Fibroblast of lung (primary cell): ENCODE measurements at regions not wholly inside any gene's neighbourhood (a gene's known extent, or its start where the extent isn't known, plus 50 kb on each side); places are given as distances from the start of the nearest gene placed in this dataset.

Experiments
- DNase-seq, 2 donors: peaks; one replicate each; pipeline versions ENCODE4 v3.0.0 to v3.0.0-alpha.2; 2010; ENCODE audit warnings: low read depth in 2 of 2
- H2AFZ ChIP-seq: 2 replicates; pipeline ENCODE4 v1.5.1; 2012; ENCODE audit warnings: low read length, control low read depth, inconsistent platforms
- H3K27ac ChIP-seq: 2 replicates; pipeline ENCODE4 v1.5.1; 2011; ENCODE audit warnings: low read length, control low read depth; ENCODE audit not compliant: insufficient read depth
- H3K27me3 ChIP-seq: 2 replicates; pipeline ENCODE4 v1.5.1; 2011; ENCODE audit warnings: mild to moderate bottlenecking, low read length; ENCODE audit not compliant: control insufficient read depth, insufficient read depth
- H3K36me3 ChIP-seq: 2 replicates; pipeline ENCODE4 v1.5.1; 2011; ENCODE audit warnings: low read length; ENCODE audit not compliant: control insufficient read depth, insufficient read depth
- H3K4me1 ChIP-seq: 2 replicates; pipeline ENCODE4 v1.5.1; 2011; ENCODE audit warnings: low read length; ENCODE audit not compliant: control insufficient read depth, insufficient read depth; ENCODE audit errors: extremely low read depth
- H3K4me2 ChIP-seq: 2 replicates; pipeline ENCODE4 v1.5.1; 2011; ENCODE audit warnings: low read length, control low read depth; ENCODE audit not compliant: insufficient read depth; ENCODE audit errors: extremely low read depth
- H3K4me3 ChIP-seq, 4 experiments: fragments of 200-600 bp in 1 of 4; sonication (generic) in 1 of 4; replicated peaks in 1 of 4; 2 replicates each; pipeline ENCODE4 v1.5.1; 2011 to 2016; ENCODE audit warnings: low read length in 4 of 4, low read depth in 3 of 4, mild to moderate bottlenecking in 3 of 4, control low read depth in 2 of 4, inconsistent platforms in 1 of 4, mixed read lengths in 1 of 4; ENCODE audit not compliant: insufficient read depth in 1 of 4; ENCODE audit errors: control extremely low read depth in 1 of 4
- H3K79me2 ChIP-seq: 2 replicates; pipeline ENCODE4 v1.5.1; 2012; ENCODE audit warnings: mild to moderate bottlenecking, low read length, inconsistent platforms; ENCODE audit not compliant: control insufficient read depth, insufficient read depth
- H3K9ac ChIP-seq: 2 replicates; pipeline ENCODE4 v1.5.1; 2011; ENCODE audit warnings: mild to moderate bottlenecking, low read length, control low read depth; ENCODE audit not compliant: insufficient read depth
- H3K9me3 ChIP-seq: 2 replicates; pipeline ENCODE4 v1.5.1; 2012; ENCODE audit warnings: low read depth, low read length; ENCODE audit not compliant: control insufficient read depth, insufficient read depth
- H4K20me1 ChIP-seq: 2 replicates; pipeline ENCODE4 v1.5.1; 2011; ENCODE audit warnings: low read length; ENCODE audit not compliant: control insufficient read depth, insufficient read depth; ENCODE audit errors: extremely low read depth
- EZH2 ChIP-seq: IDR thresholded peaks from 2 replicates; pipeline ENCODE4 v1.5.1; 2012; ENCODE audit warnings: low read length, control low read depth, mild to moderate bottlenecking; ENCODE audit errors: missing control alignments
- TF ChIP-seq, protein P1 (sequence below), 2 donors: IDR thresholded peaks in 1 of 2; conservative IDR thresholded peaks in 1 of 2; 1 replicate in 1 of 2; 2 replicates in 1 of 2; pipeline ENCODE4 v1.5.1; 2011 to 2012; ENCODE audit warnings: low read length in 2 of 2, control low read depth in 1 of 2, inconsistent platforms in 1 of 2, low read depth in 1 of 2, mild to moderate bottlenecking in 1 of 2

GRCh38 chr18:46301571-46301970, 197.4 kb downstream of the HAUS1 start:
- Histone ChIP-seq H3K36me3 (no peaks in the 10 kb centered on the region), H3K4me2 (no peak overlapping the region), H3K9ac (no peak overlapping the region), H3K4me1 (no peaks in the 10 kb centered on the region), H3K27ac (no peak overlapping the region), H3K79me2 (no peaks in the 10 kb centered on the region), H3K27me3 (no peaks in the 10 kb centered on the region), H3K4me3 (no peak overlapping the region), H3K9me3 (no peaks in the 10 kb centered on the region), H2AFZ (no peak overlapping the region), H4K20me1 (no peaks in the 10 kb centered on the region)
- TF ChIP-seq EZH2: no peak
- TF ChIP-seq, protein P1, sequence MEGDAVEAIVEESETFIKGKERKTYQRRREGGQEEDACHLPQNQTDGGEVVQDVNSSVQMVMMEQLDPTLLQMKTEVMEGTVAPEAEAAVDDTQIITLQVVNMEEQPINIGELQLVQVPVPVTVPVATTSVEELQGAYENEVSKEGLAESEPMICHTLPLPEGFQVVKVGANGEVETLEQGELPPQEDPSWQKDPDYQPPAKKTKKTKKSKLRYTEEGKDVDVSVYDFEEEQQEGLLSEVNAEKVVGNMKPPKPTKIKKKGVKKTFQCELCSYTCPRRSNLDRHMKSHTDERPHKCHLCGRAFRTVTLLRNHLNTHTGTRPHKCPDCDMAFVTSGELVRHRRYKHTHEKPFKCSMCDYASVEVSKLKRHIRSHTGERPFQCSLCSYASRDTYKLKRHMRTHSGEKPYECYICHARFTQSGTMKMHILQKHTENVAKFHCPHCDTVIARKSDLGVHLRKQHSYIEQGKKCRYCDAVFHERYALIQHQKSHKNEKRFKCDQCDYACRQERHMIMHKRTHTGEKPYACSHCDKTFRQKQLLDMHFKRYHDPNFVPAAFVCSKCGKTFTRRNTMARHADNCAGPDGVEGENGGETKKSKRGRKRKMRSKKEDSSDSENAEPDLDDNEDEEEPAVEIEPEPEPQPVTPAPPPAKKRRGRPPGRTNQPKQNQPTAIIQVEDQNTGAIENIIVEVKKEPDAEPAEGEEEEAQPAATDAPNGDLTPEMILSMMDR (conservative IDR thresholded peaks at IDR 0.05 in 1 of 2, IDR thresholded peaks at IDR 0.05 in 1 of 2; ENCODE audit: low read depth in 1 of 2, low read length in 2 of 2): no peak
- no peak for DNase-seq

GRCh38 chr18:46302528-46303485, 198.6 kb downstream of the HAUS1 start:
- DNase-seq: no peak
- no peaks in the 10 kb centered on the region for H3K27me3 ChIP-seq
- H3K4me3 ChIP-seq: no peak overlapping the region
- no peaks in the 10 kb centered on the region for H3K79me2 ChIP-seq
- H3K9ac ChIP-seq: no peak overlapping the region
- H3K4me2 ChIP-seq: no peak overlapping the region
- no peaks in the 10 kb centered on the region for H3K36me3 ChIP-seq
- H3K27ac ChIP-seq: no peak overlapping the region
- TF ChIP-seq, protein P1 (conservative IDR thresholded peaks at IDR 0.05 in 1 of 2, IDR thresholded peaks at IDR 0.05 in 1 of 2; ENCODE audit: low read depth in 1 of 2, low read length in 2 of 2): no peak
- TF ChIP-seq EZH2: no peak
- no peaks in the 10 kb centered on the region for H4K20me1 ChIP-seq
- no peaks in the 10 kb centered on the region for H3K4me1 ChIP-seq
- no peak overlapping the region for H2AFZ ChIP-seq
- no peaks in the 10 kb centered on the region for H3K9me3 ChIP-seq

GRCh38 chr18:46310258-46310657, 206.1 kb downstream of the HAUS1 start:
- Histone ChIP-seq H3K4me1 (no peaks in the 10 kb centered on the region), H3K4me3 (no peak overlapping the region), H3K9me3 (no peaks in the 10 kb centered on the region), H3K9ac (no peak overlapping the region), H3K36me3 (no peaks in the 10 kb centered on the region), H3K79me2 (no peaks in the 10 kb centered on the region), H3K4me2 (no peak overlapping the region), H3K27me3 (no peaks in the 10 kb centered on the region), H4K20me1 (no peaks in the 10 kb centered on the region), H3K27ac (no peak overlapping the region), H2AFZ (no peak overlapping the region)
- no peak for TF ChIP-seq EZH2
- TF ChIP-seq, protein P1 (conservative IDR thresholded peaks at IDR 0.05 in 1 of 2, IDR thresholded peaks at IDR 0.05 in 1 of 2; ENCODE audit: low read depth in 1 of 2, low read length in 2 of 2): no peak
- no peak for DNase-seq
